ENCODE measurements at regions not wholly inside any gene's neighbourhood (a gene's known extent, or its start where the extent isn't known, plus 50 kb on each side); places are given as distances from the start of the nearest gene placed in this dataset.

DNA sequence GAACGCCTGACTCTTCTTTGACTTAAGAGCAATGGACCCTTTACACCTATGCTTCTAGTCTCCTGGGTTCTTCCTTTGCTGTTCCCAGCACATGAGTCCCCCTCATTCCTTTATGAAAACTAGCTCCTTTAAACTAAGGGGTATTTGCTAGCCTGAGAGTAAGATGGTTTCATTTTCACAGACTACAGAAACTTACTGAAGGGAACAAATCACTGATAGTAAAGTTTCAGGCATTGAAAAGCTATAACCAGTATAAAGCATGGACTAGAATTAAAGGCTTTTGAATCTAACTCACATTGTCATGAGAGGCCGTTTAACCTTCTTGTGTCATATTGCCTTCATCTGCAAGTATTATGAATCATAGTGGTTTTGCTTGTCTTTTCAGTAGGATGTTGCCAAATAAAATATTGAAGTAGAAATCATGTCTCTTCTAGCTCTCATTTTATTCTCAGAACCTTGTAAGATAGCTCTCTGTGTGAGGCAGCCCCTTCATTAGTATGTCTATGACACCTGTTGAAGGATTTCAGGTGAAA is 765.9 kb downstream of the NR2F2 start:
- DNase-seq (ENCODE audit: low read depth) = no peak

DNA sequence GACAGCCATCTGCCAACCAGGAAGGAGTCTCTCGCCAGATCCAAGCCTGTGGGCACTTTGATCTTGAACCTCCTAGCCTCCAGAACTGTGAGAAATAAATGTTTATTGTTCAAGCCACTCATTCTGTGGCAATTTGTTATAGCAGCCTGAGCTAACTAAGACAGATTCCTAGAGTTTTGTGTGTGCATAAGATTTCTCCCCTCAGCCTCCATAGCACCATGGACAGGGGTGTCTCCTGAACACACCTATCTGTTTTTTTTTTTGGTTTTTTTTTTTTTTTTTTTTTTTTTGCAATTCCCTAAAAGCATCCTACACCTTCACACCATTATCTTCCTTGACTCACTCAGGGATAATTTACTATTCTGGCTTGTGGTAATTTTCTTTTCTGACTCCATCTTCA is 768.5 kb downstream of the NR2F2 start:
- DNase-seq (ENCODE audit: low read depth) = no peak

DNA sequence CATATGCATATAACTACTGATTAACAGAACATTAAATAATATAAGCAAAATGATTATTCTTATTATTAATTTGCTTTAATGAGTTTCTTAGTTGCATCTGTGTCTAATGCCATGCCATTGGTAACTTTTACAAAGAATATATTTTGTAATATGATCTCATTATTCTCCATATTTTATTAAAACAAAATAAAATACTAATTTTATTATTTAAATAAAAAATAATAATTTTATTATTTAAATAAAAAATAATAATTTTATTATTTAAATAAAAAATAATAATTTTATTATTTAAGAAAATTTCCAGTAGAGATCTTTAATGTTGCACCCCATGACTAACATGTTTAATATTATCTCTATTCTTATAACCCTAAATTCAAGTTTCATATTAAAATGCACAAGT is 771.1 kb downstream of the NR2F2 start:
- no peak for DNase-seq (ENCODE audit: low read depth)

DNA sequence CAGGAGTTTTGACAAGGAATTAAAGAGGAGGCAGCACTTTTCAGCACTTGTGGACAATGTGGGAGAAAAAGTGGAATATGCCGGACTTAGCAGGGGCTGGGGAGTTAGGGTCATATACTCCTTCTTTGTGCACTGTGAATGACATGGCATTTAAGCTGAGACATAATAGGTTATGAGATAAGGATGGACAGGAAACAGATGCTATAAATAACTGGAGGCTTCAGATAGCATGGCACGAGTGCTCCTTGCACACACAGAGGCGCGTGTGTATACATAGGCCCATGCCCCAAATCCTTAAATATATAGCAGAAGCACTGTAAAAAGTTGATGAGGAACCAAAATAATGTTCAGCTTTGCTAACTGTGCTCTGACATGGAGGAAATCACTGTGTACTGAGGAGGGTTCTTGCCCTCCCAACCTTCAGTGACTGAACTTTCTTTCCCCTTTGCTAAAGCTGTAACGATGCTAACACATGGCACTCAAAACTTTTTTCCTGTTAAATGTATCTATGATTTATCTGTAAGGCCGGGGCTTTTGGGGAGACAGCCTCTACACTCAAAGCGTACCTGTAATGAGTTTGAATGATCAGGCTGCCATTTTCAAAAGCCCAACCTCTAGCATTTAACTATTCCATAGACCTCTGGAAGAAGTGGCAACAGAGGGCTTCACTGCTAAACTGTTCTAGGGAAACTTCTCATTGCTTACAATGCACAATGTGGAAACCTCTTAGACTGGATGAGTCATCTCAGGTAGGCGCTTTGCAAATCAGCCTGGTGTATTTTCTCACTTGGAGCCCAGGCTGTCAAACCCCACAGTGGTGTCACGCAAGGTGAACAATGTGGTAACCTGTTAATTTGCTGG is 784.6 kb downstream of the NR2F2 start:
- DNase-seq (ENCODE audit: low read depth) = no peak

DNA sequence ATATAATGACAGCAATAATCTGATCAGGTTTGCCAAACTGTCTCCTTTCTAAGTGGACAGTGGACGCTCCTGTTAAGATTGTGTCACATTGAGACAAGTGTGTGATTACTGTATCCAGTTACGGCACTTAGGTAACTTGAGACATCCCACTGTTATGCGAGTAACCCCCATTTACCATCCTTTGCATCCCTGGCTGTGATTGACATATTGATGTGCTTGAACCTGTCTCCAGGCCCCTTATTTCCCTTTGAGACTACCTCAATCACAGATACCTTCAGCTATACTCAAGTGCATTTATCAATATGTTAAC is 785.2 kb downstream of the NR2F2 start:
- DNase-seq (ENCODE audit: low read depth) = no peak

DNA sequence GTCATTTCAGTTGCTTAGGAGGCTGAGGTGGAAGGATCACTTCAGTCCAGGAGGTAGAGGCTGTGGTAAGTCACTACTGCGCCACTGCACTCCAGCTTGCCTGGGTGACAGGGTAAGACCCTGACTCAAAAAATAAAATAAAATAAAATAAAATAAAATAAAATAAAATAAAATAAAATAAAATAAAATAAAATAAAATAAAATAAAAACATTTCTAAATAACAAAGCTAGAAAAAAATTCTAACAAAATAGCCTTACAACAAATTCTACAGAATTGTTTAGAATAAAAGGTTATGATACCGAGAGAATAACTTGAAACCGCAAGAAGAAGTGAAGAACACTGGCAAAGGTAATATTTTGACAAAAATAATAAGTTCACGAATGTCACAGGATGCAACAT is 794.3 kb downstream of the NR2F2 start:
- no peak for DNase-seq (ENCODE audit: low read depth)

DNA sequence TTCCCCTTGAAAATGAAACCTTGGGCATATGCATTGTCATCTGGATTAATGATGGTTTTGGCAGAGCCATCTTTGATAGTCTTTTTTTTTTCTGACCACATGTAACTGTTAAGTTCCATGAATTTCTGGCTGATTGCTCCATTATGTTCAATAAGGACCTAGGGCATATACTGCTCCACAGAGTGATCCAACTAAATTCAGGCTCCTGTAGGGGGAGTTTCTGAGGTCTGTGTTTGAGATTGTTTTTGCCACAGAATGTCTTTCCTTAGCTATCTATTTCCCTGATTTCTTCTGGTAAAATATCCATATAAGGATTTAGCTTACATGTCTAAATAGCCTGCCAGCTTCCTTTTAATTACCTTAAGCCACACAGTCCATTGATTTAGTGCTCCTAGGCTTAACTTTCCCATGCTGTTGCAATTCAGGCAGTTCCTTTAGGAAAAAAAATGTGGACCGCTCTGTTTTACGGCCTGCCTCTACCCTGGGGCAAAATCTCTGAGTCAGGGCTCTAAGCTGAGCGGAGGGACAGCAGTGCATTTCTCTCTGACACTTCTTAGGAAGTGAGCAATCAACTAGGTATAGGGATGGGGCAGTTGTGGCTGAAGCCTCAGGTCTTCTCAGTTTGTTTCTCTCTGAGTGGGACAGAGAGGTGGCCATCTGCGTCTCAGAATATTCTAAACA is 796.2 kb downstream of the NR2F2 start:
- DNase-seq (ENCODE audit: low read depth) = no peak

DNA sequence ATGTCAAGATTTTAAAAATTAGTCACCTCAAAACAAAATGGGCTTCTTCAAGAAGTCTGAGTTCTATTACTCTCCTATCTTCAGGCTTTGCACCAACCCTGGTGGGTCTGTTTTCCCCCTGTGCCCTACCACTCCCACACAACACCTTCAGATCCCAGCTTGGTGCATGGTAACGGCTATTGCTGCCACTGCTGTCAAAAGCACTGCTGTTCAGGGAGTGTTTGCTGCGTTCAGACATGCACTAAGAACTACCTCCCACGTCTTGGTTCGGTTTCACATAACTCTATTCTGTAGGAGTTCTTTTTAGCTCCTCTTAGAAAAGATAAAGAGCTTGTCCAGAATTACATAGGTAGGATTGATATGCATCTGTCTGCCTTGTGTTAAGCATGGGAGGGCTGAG is 799.2 kb downstream of the NR2F2 start:
- no peak for DNase-seq (ENCODE audit: low read depth)

DNA sequence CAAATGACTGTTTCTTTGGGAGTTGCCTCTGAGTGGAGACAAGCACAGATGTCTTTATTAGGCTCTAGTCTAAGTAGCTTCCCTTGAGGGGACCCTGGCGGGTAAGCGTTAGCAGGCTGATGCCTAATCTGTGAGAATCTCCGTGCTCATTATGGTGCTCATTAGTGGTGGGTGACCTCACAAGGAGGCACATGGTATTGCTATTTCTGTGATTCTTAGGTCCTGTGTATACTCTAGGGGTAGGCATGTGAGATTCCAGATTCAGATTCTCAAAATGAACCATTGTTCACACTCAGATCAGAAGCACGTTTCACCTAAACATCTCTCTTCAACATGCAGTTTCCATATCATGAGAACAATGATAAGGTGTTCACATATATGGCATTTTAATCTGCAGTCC is 809.7 kb downstream of the NR2F2 start:
- no peak for DNase-seq (ENCODE audit: low read depth)

DNA sequence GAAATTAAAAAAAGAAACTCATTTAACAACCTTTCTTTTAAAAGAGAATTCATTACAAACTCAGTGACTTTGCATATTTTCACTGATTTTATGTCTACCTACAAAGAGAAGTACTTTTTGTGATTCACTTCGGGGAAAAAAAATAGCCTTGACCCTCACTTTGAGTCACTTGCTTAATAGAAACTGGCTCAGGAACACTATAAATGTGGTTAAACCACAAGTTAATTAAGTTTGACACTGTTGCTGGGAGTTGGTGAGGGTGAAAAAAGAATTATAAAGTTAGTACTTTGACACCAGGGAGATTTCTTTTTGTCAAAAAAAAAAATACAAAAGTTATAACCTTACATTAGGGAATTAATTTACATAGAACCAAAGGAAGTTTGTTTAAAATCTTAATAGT is 810.9 kb downstream of the NR2F2 start:
- DNase-seq (ENCODE audit: low read depth) = no peak

DNA sequence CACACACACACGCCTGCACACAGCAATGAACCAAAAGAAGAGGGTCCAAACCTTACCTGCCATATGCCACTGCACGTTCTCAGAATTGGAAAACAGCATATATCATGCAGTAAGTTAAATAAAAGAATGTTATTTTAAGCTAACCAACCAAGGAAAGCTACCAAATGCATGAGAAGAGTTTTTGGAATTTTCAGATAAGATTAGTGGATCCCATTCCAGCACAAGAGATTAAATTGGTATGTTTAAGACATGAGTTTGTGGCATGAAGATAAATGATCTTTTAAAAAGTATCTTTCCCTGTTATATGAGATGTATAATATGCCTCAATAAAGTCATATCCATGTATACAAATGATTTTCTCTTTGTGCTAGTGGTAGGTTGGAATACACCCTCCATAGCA is 811.4 kb downstream of the NR2F2 start:
- no peak for DNase-seq (ENCODE audit: low read depth)

DNA sequence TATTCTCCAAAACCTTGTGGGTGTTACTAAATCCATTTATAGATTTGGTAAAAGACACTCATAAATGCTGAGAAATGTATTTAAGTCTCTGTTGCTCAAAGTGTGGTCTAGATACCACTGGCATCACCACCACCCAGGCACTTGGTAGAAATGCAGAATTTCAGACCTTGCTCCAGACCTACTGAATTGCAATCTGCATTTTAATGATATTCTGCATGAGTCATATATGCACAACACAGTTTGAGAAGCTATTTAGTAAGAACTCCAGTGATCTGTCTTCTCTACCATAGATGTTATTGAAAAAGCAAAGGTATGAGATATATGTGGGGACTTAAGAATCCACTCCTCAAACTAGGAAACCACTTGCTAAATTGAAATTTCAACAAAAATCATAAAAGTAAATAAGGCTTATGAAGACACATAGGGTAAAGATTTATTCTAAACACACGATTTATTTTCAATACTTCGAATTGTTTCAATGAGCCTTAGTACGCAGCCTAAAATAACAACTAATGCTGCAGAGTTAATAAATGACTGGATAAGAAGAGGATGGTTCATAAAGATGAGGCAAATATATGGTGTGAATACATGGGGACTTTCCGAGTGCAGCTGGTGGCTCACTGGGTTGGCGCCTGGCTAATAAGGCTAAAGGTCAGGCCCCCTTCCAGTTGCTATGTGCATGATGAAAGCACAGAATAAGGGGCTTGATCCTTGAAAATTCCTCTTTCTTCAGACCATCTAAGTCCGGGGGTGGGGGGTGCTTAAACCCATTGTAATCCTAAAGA is 813.3 kb downstream of the NR2F2 start:
- no peak for DNase-seq (ENCODE audit: low read depth)

DNA sequence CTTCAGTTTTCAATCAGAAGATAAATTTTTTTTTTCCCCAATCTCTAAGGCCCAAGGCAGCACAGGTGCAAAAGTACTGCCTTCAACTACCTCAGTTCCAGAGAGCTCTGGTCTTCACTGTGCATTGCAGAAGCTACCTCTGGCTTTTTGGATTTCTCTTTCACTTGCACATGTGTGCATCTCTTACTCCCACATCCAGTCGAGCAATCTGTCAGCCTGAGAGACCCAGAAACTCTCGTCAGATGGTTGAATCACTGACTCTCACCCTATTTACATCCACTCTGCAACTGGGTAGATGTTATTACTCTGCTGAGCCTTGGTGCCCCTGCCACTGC is 813.8 kb downstream of the NR2F2 start:
- no peak for DNase-seq (ENCODE audit: low read depth)

DNA sequence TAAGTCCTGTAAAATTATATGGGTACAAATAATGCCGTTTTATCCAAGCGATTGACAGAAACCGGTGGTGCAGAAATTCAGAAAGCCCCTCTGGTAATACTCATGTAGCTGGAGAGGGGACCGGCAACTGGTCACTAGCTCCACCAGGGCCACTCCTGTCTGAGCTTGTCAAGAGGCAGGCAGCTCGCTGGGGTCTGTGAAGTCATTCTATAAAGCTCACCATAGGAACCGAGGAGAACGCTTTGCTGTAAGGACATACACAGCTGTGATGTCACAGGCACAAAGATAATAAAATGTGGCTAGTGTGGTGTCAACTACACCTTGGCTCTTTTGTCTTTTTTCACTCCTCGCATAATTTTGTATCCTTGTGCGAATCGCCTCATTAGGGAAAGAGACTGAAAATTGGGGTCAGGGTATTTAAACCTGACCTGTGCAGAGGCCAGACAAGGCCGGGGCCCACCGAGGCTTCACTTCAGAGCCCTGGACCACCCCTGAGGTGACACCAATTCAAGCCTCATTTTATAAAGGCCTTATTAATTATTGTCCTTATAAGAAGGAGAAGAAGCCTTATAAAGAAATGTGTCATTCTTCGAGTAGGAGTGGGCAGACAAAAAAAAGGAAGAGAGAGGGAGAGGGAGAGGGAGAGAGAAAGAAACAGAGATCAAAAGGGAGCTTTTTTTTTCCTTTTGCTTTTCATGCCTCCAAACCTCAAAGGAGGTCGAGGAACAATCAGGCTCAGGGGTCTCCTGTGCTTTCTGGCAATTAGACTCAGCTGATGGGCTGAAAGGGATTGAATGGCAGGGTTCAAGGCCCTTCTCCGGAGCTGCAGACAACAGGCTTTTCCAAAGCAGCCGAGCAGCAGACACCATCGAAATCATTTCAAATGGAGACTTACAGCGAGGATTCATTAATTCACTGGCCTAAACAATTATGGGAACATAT is 813.3 kb upstream of the ARRDC4 start:
- no peak for DNase-seq (ENCODE audit: low read depth)

DNA sequence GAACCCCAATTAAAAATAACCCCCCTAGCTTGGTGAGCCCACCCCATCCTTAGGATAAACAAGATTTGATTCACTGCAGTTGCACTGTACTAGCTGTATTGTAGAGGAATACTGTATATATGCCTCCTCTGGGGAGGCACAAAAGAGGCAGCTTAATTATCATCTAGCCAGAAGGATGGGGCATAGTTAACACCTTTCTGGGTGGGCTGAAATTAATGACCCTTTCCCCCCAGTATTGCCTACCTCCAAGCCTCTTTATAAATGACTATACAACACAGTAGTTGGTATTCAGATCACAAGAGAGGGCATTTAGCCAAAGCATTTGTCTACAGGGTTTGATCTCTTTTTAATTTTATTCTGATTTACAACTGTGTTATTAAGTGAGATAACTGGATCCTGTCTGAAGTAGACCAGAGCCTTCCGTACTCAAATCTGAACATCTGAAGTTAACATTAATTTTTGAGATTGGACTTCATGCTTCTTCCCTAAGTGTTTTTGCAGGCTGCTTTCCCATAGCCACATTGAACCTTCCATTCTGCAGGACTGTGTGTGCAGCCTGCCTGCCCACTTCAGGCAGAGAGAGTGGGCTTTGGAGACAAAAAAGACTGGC is 807.0 kb upstream of the ARRDC4 start:
- no peak for DNase-seq (ENCODE audit: low read depth)

DNA sequence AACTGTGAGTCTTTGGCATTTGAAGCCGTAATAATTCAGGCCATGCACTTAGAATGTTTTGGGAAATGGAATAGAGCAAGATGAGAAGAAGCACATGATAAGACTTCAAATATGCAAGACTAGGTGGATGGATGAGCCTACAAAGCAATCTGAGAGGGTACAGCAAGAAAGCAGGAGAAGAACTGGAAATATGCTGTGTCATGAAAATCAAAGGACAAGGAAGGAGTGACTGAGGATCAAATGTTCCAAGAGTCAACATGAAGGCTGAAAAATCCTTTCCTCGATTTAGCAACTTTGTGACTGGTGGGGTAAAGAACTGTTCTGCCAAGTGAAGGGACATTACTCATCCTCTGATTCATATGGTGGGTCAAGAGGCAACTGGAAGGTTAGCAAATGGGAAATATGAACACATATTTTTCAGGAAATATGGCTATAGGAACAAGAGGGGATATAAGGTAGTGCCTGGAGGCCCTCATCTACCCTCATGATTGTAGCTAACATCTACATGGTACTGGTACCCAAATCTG is 803.7 kb upstream of the ARRDC4 start:
- DNase-seq (ENCODE audit: low read depth) = no peak

DNA sequence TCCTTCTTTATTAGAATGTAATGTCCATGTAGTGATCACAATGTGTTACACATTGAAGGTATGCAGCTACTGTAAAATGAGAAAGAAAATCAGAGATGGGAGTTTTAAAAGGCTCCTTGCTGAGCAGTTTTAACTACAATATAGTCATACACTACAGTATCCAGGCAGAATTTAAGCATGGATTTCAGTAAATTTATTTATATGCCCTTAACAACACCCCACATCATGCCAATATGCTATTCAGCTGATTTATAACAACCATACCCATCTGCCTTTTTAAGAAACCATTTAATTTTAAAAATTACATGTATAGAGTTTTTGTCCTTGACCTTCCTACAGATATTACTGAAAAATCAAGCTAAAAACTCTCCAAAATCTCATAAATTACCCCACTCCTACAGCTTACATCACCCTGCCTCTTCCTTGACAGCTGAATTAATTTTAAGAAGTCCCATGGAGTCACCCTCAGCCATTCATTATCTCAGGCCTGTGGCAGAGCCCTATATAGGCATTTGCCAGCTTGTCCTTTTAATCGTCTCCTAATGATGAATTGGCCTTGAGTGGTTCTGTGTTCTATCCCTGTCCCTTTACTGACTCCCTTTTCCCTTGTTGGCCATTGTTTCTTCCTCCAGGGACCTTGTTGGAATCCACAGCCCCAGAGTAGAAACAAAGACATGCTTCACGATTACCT is 797.6 kb upstream of the ARRDC4 start:
- DNase-seq (ENCODE audit: low read depth) = no peak

DNA sequence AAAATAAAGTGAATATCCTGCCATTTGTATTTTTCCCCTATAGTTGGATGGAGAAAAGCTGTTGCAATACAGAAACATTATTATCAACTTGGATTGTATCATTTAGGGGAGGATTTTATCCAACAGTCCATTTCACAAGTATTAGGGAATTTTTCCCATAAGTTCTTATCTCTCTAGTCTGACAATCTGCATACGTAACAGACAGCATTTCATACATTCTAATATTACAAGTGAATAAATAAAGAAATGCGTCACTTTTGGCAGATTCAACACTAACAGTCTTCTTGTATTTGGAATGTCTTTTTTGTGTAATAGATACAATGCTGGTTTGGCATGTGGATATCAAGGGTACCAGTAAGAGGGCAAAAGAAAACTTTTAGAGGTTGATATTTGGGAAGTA is 795.3 kb upstream of the ARRDC4 start:
- DNase-seq (ENCODE audit: low read depth) = no peak

DNA sequence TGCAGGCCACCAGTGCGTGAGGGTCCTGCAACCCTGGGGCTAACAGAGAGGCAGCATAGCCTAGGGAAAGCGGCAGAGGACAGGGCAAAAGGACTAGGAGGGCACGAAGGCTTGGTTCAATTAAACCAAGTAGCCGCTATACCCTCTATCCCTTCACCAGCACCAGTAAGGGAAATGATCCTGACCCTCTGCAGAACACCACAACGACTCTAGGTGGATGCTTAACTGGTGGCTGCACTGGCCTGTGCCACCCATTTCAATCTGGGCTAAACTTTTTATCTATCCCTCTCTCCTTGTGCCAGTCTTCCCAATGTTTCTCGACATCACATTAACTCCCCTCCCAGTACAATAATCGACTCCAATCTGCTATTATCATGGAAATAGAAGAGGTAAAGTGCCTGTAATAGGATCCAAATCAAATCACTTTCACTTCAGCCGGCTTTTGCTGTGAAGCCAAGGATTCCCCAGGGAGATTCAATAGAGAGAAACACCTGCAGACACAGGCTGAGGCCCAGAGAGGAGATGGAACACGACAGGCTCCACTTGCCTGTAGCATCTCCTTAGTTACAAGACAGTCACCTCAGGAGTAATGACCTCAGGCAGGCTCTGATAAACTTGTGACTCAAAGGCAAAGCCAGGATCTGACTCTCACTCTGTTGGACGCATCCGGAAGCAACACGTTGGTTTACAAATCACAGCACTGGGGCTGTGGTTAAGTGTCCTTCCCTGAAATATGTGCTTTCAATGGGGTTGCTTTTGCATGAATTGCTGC is 791.6 kb upstream of the ARRDC4 start:
- DNase-seq (ENCODE audit: low read depth) = no peak

DNA sequence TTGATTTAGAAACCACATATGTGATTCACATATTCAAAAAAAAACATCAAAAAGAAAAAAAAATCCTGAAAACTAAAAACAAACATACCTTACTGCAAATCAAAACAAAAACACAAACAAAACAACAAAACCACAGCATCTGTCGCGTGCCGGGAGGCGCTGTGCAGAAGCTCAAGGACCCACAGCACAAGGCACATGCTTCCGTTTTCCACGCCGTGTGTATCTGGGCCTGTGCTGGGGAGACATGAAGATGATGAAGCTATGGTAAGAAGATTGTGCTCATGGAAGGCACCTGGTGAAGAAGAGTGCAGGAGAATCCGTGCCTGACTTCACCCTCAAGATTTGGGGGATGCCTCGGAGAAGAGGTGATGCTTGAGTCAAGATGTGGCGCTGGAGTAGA is 788.9 kb upstream of the ARRDC4 start:
- no peak for DNase-seq (ENCODE audit: low read depth)
